ENCODE measurements at regions not wholly inside any gene's neighbourhood (a gene's known extent, or its start where the extent isn't known, plus 50 kb on each side); places are given as distances from the start of the nearest gene placed in this dataset.

GRCh38 chr2:18496516-18496915 is 63.9 kb downstream of the RDH14 start:
- Histone ChIP-seq H3K4me3 (ENCODE audit: extremely low read depth in 1 of 4, insufficient read depth in 2 of 4, low read depth in 3 of 4, low read length in 4 of 4) (no peak overlapping the region), H2BK5ac (ENCODE audit: low read depth, low read length) (no peak overlapping the region), H3K79me2 (ENCODE audit: control insufficient read depth in 1 of 2, insufficient read depth in 2 of 2, low read length in 2 of 2) (no peaks in the 10 kb centered on the region), H3K9ac (replicated peaks in 1 of 4; ENCODE audit: extremely low read depth in 1 of 4, low read depth in 3 of 4, low read length in 3 of 4) (no peak overlapping the region), H3K56ac (replicated peaks; ENCODE audit: insufficient read length, low read depth, low read length) (no peak overlapping the region), H3K4ac (replicated peaks; ENCODE audit: insufficient read length, low read depth, low read length) (no peak overlapping the region), H3K14ac (ENCODE audit: insufficient read length) (no peak overlapping the region), H2BK120ac (replicated peaks; ENCODE audit: low read depth, low read length) (no peak overlapping the region), H2BK15ac (ENCODE audit: low read length) (no peak overlapping the region), H3K27me3 (replicated peaks in 1 of 4; ENCODE audit: control insufficient read depth in 3 of 4, extremely low read depth in 1 of 4, insufficient read depth in 3 of 4, low read length in 3 of 4) (peaks cover 0 to 1% (median 0%) of the 10 kb centered on the region in 4 experiments; a peak in 1 of 7 replicates), H2BK20ac (ENCODE audit: low read length) (no peak overlapping the region), H3K79me1 (ENCODE audit: low read depth, low read length) (no peaks in the 10 kb centered on the region), H3K4me2 (ENCODE audit: insufficient read depth in 1 of 2, low read depth in 2 of 2, low read length in 2 of 2) (no peak overlapping the region), H3K23me2 (ENCODE audit: low read depth, low read length) (no peaks in the 10 kb centered on the region), H4K5ac (ENCODE audit: insufficient read length, low read depth, low read length) (no peak overlapping the region), H2BK12ac (ENCODE audit: low read depth, low read length) (no peak overlapping the region), H3K23ac (ENCODE audit: insufficient read length) (no peak overlapping the region), H3K36me3 (ENCODE audit: control insufficient read depth in 2 of 4, insufficient read depth in 4 of 4, low read length in 3 of 4) (no peaks in the 10 kb centered on the region), H3K9me3 (ENCODE audit: insufficient read depth in 2 of 2, low read depth in 1 of 2, low read length in 1 of 2) (no peaks in the 10 kb centered on the region), H3K18ac (ENCODE audit: extremely low read depth, low read length) (no peak overlapping the region), H3K27ac (ENCODE audit: low read depth, low read length) (no peak overlapping the region), H4K91ac (replicated peaks; ENCODE audit: insufficient read length, low read length) (no peak overlapping the region), H2AK5ac (ENCODE audit: low read depth, low read length) (no peak overlapping the region), H4K20me1 (replicated peaks in 1 of 2; ENCODE audit: control insufficient read depth in 1 of 2, insufficient read depth in 2 of 2, low read length in 2 of 2) (no peaks in the 10 kb centered on the region), H2AFZ (ENCODE audit: low read length) (no peak overlapping the region), H3K4me1 (replicated peaks in 1 of 4; ENCODE audit: control insufficient read depth in 3 of 4, insufficient read depth in 4 of 4, low read length in 3 of 4) (no peaks in the 10 kb centered on the region), H4K8ac (ENCODE audit: extremely low read depth, insufficient read depth, low read length) (no peak overlapping the region)
- TF ChIP-seq KDM4A (IDR thresholded peaks at IDR 0.05; ENCODE audit: low read depth, low read length, severe bottlenecking) = no peak
- TF ChIP-seq YY1 (IDR thresholded peaks at IDR 0.05; ENCODE audit: low read depth, low read length) = no peak
- TF ChIP-seq RFX5 (IDR thresholded peaks at IDR 0.05; ENCODE audit: borderline replicate concordance, low read depth, low read length) = no peak
- no peak for TF ChIP-seq HDAC6 (IDR thresholded peaks at IDR 0.05; ENCODE audit: low read depth, low read length)
- no peak for TF ChIP-seq SP4 (IDR thresholded peaks at IDR 0.05; ENCODE audit: low read length)
- no peak for TF ChIP-seq JUN (IDR thresholded peaks at IDR 0.05; ENCODE audit: low read depth, low read length)
- no peak for TF ChIP-seq EZH2 (IDR thresholded peaks at IDR 0.05; ENCODE audit: low read depth, low read length, severe bottlenecking)
- TF ChIP-seq TAF1 (IDR thresholded peaks at IDR 0.05; ENCODE audit: low read depth, low read length) = no peak
- TF ChIP-seq KDM1A (IDR thresholded peaks at IDR 0.05; ENCODE audit: borderline replicate concordance, low read length) = no peak
- no peak for TF ChIP-seq KDM5A (IDR thresholded peaks at IDR 0.05; ENCODE audit: low read length)
- no peak for TF ChIP-seq MAFK (IDR thresholded peaks at IDR 0.05; ENCODE audit: low read depth, low read length)
- no peak for TF ChIP-seq TCF12 (IDR thresholded peaks at IDR 0.05; ENCODE audit: low read depth, low read length)
- TF ChIP-seq SP2 (IDR thresholded peaks at IDR 0.05; ENCODE audit: low read length) = no peak
- TF ChIP-seq BCL11A (IDR thresholded peaks at IDR 0.05; ENCODE audit: low read depth in 2 of 2, low read length in 2 of 2) = no peak
- no peak for FAIRE-seq
- ChIA-PET POLR2A (ENCODE audit: partially characterized antibody) (no interaction called here), CTCF (ENCODE audit: partially characterized antibody) (no interaction called here)
- 86% methylated on average over 4 of the region's 4 CpGs; no CpG with 5 or more reads in 1 of the 2 experiments for WGBS, 2 experiments (ENCODE audit: extremely low coverage in 1 of 2, insufficient coverage in 1 of 2, insufficient read length in 1 of 2, insufficient replicate concordance in 2 of 2, low coverage in 1 of 2, low lambda C conversion rate in 2 of 2, missing lambda C conversion rate in 1 of 2)
- DNase-seq (ENCODE audit: low read depth in 1 of 2, low spot score in 2 of 2) = no peak
